ENCODE measurements at regions not wholly inside any gene's neighbourhood (a gene's known extent, or its start where the extent isn't known, plus 50 kb on each side); places are given as distances from the start of the nearest gene placed in this dataset.

DNA sequence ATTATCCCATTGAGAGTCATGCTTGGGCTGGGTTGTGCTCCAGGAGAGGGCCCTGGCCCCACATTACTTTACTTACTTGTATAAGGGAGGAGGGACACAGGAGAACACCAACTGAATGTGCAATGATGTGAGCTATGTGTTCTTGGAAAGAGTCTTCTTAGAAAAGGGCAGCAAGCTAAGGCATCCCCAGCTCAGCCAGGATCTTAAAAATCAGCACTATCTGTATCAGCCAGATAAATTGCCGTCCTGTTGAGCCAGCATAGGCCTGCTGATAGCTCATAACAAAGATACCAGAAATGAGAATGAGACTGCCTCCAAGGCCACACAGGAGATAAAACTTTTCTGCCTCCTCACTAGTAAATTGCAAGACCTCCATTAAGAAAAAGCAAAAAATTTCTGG lies 357.5 kb downstream of the CAAP1 start:
- Histone ChIP-seq H2BK15ac (ENCODE audit: low read length) (no peak overlapping the region), H4K8ac (ENCODE audit: low read depth, low read length) (no peak overlapping the region), H3K4ac (ENCODE audit: low read length) (no peak overlapping the region), H2BK5ac (ENCODE audit: low read length) (no peak overlapping the region), H4K91ac (ENCODE audit: low read depth, low read length, poor library complexity) (no peak overlapping the region), H3K23ac (ENCODE audit: low read depth, low read length, poor library complexity) (no peak overlapping the region), H3K4me1 (ENCODE audit: control insufficient read depth in 2 of 2, insufficient read depth in 1 of 2, low read depth in 1 of 2, low read length in 2 of 2) (peaks cover 0 to 2% of the 10 kb centered on the region in 2 donors), H3K27ac (replicated peaks; ENCODE audit: low read length) (no peak overlapping the region), H3K18ac (ENCODE audit: low read length) (no peak overlapping the region), H3K14ac (ENCODE audit: low read length) (no peak overlapping the region), H2BK120ac (ENCODE audit: low read depth, low read length) (no peak overlapping the region), H2AK5ac (ENCODE audit: low read depth, low read length) (no peak overlapping the region), H3K9me3 (replicated peaks in 1 of 2; ENCODE audit: control insufficient read depth in 2 of 2, insufficient read depth in 1 of 2, low read depth in 1 of 2, low read length in 2 of 2) (no peaks in the 10 kb centered on the region), H3K36me3 (replicated peaks in 1 of 2; ENCODE audit: control insufficient read depth in 2 of 2, insufficient read depth in 2 of 2, low read length in 2 of 2) (no peaks in the 10 kb centered on the region), H2BK12ac (ENCODE audit: low read length) (no peak overlapping the region), H3K4me3 (ENCODE audit: low read length in 2 of 2) (no peak overlapping the region), H2AFZ (ENCODE audit: low read length) (no peak overlapping the region), H3K79me1 (ENCODE audit: low read depth, low read length) (no peaks in the 10 kb centered on the region), H3K9ac (ENCODE audit: low read depth, low read length, poor library complexity) (no peak overlapping the region), H3K4me2 (ENCODE audit: insufficient read depth, low read length, poor library complexity, severe bottlenecking) (no peak overlapping the region), H3K27me3 (ENCODE audit: control insufficient read depth in 3 of 3, insufficient read depth in 3 of 3, low read depth in 1 of 3, low read length in 3 of 3) (no peaks in the 10 kb centered on the region)
- DNase-seq (ENCODE audit: low spot score) = no peak
- WGBS, 2 donors (ENCODE audit: extremely low coverage in 2 of 2, insufficient read length in 2 of 2, insufficient replicate concordance in 1 of 2) = no CpG with 5 or more reads among the region's 1 CpG

- WGBS, 2 donors (ENCODE audit: extremely low coverage in 2 of 2, insufficient read length in 2 of 2, insufficient replicate concordance in 1 of 2) = no CpG with 5 or more reads among the region's 2 CpGs
- no peak overlapping the region for H2BK12ac ChIP-seq (ENCODE audit: low read length)
Measured at GRCh38 chr9:26530841-26531240, 361.8 kb downstream of the CAAP1 start.

GRCh38 chr9:26527931-26528330 lies 364.7 kb downstream of the CAAP1 start:
- Histone ChIP-seq H3K27ac (replicated peaks; ENCODE audit: low read length) (no peak overlapping the region), H2BK120ac (ENCODE audit: low read depth, low read length) (no peak overlapping the region), H4K91ac (ENCODE audit: low read depth, low read length, poor library complexity) (no peak overlapping the region), H3K9me3 (replicated peaks in 1 of 2; ENCODE audit: control insufficient read depth in 2 of 2, insufficient read depth in 1 of 2, low read depth in 1 of 2, low read length in 2 of 2) (no peaks in the 10 kb centered on the region), H2BK5ac (ENCODE audit: low read length) (no peak overlapping the region), H3K4me1 (ENCODE audit: control insufficient read depth in 2 of 2, insufficient read depth in 1 of 2, low read depth in 1 of 2, low read length in 2 of 2) (no peaks in the 10 kb centered on the region), H4K8ac (ENCODE audit: low read depth, low read length) (no peak overlapping the region), H3K4ac (ENCODE audit: low read length) (no peak overlapping the region), H3K4me3 (ENCODE audit: low read length in 2 of 2) (no peak overlapping the region), H2AFZ (ENCODE audit: low read length) (no peak overlapping the region), H3K14ac (ENCODE audit: low read length) (no peak overlapping the region), H2BK12ac (ENCODE audit: low read length) (no peak overlapping the region), H3K4me2 (ENCODE audit: insufficient read depth, low read length, poor library complexity, severe bottlenecking) (no peak overlapping the region), H2AK5ac (ENCODE audit: low read depth, low read length) (no peak overlapping the region), H2BK15ac (ENCODE audit: low read length) (no peak overlapping the region), H3K23ac (ENCODE audit: low read depth, low read length, poor library complexity) (no peak overlapping the region), H3K9ac (ENCODE audit: low read depth, low read length, poor library complexity) (no peak overlapping the region), H3K36me3 (replicated peaks in 1 of 2; ENCODE audit: control insufficient read depth in 2 of 2, insufficient read depth in 2 of 2, low read length in 2 of 2) (no peaks in the 10 kb centered on the region), H3K18ac (ENCODE audit: low read length) (no peak overlapping the region), H3K27me3 (ENCODE audit: control insufficient read depth in 3 of 3, insufficient read depth in 3 of 3, low read depth in 1 of 3, low read length in 3 of 3) (no peaks in the 10 kb centered on the region), H3K79me1 (ENCODE audit: low read depth, low read length) (no peaks in the 10 kb centered on the region)
- no peak for DNase-seq (ENCODE audit: low spot score)
- no CpG with 5 or more reads among the region's 4 CpGs for WGBS, 2 donors (ENCODE audit: extremely low coverage in 2 of 2, insufficient read length in 2 of 2, insufficient replicate concordance in 1 of 2)

More at GRCh38 chr9:26530841-26531240, 361.8 kb downstream of the CAAP1 start:
- Histone ChIP-seq H3K18ac (ENCODE audit: low read length) (no peak overlapping the region), H2BK120ac (ENCODE audit: low read depth, low read length) (no peak overlapping the region), H4K8ac (ENCODE audit: low read depth, low read length) (no peak overlapping the region), H2BK15ac (ENCODE audit: low read length) (no peak overlapping the region), H2AK5ac (ENCODE audit: low read depth, low read length) (no peak overlapping the region), H2AFZ (ENCODE audit: low read length) (no peak overlapping the region), H3K79me1 (ENCODE audit: low read depth, low read length) (no peaks in the 10 kb centered on the region), H3K14ac (ENCODE audit: low read length) (no peak overlapping the region), H3K36me3 (replicated peaks in 1 of 2; ENCODE audit: control insufficient read depth in 2 of 2, insufficient read depth in 2 of 2, low read length in 2 of 2) (no peaks in the 10 kb centered on the region), H3K27me3 (ENCODE audit: control insufficient read depth in 3 of 3, insufficient read depth in 3 of 3, low read depth in 1 of 3, low read length in 3 of 3) (no peaks in the 10 kb centered on the region), H4K91ac (ENCODE audit: low read depth, low read length, poor library complexity) (no peak overlapping the region), H3K27ac (replicated peaks; ENCODE audit: low read length) (no peak overlapping the region), H2BK5ac (ENCODE audit: low read length) (no peak overlapping the region), H3K23ac (ENCODE audit: low read depth, low read length, poor library complexity) (no peak overlapping the region), H3K4me1 (ENCODE audit: control insufficient read depth in 2 of 2, insufficient read depth in 1 of 2, low read depth in 1 of 2, low read length in 2 of 2) (no peaks in the 10 kb centered on the region), H3K9ac (ENCODE audit: low read depth, low read length, poor library complexity) (no peak overlapping the region), H3K4ac (ENCODE audit: low read length) (no peak overlapping the region), H3K4me3 (ENCODE audit: low read length in 2 of 2) (no peak overlapping the region), H3K4me2 (ENCODE audit: insufficient read depth, low read length, poor library complexity, severe bottlenecking) (no peak overlapping the region), H3K9me3 (replicated peaks in 1 of 2; ENCODE audit: control insufficient read depth in 2 of 2, insufficient read depth in 1 of 2, low read depth in 1 of 2, low read length in 2 of 2) (no peaks in the 10 kb centered on the region)
- DNase-seq (ENCODE audit: low spot score) = no peak

DNA sequence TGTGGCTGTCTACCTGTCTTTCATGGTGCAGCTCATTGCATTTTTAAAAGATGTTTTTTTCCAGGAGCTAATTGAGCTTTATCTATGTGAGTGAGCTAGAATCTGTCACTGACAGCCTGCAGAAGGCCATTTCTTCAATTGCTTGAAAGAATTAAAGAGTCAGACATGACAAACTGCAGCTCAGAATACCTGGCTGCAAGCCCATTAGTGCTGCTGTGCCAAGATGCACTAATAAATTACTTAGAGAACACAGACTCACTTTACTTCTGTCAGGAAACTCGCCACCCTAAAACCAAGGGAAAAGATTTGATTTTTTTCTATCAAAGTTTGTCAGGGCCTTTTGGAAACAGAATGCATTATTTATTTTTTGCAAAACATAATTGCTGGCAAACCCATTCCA lies 368.3 kb downstream of the CAAP1 start:
- H2BK12ac ChIP-seq (ENCODE audit: low read length) = no peak overlapping the region
- no peaks in the 10 kb centered on the region for H3K36me3 ChIP-seq (replicated peaks in 1 of 2; ENCODE audit: control insufficient read depth in 2 of 2, insufficient read depth in 2 of 2, low read length in 2 of 2)
- H3K23ac ChIP-seq (ENCODE audit: low read depth, low read length, poor library complexity) = no peak overlapping the region
- H3K9ac ChIP-seq (ENCODE audit: low read depth, low read length, poor library complexity) = no peak overlapping the region
- H2BK15ac ChIP-seq (ENCODE audit: low read length) = no peak overlapping the region
- H3K4me3 ChIP-seq (ENCODE audit: low read length in 2 of 2) = no peak overlapping the region
- H3K27me3 ChIP-seq (ENCODE audit: control insufficient read depth in 3 of 3, insufficient read depth in 3 of 3, low read depth in 1 of 3, low read length in 3 of 3) = no peaks in the 10 kb centered on the region
- no peak overlapping the region for H3K4me2 ChIP-seq (ENCODE audit: insufficient read depth, low read length, poor library complexity, severe bottlenecking)
- H2AK5ac ChIP-seq (ENCODE audit: low read depth, low read length) = no peak overlapping the region
- WGBS, 2 donors (ENCODE audit: extremely low coverage in 2 of 2, insufficient read length in 2 of 2, insufficient replicate concordance in 1 of 2) = no CpG with 5 or more reads among the region's 1 CpG
- no peak overlapping the region for H4K91ac ChIP-seq (ENCODE audit: low read depth, low read length, poor library complexity)
- no peak overlapping the region for H3K4ac ChIP-seq (ENCODE audit: low read length)
- H3K18ac ChIP-seq (ENCODE audit: low read length) = no peak overlapping the region
- no peaks in the 10 kb centered on the region for H3K79me1 ChIP-seq (ENCODE audit: low read depth, low read length)
- no peaks in the 10 kb centered on the region for H3K9me3 ChIP-seq (replicated peaks in 1 of 2; ENCODE audit: control insufficient read depth in 2 of 2, insufficient read depth in 1 of 2, low read depth in 1 of 2, low read length in 2 of 2)
- H3K4me1 ChIP-seq (ENCODE audit: control insufficient read depth in 2 of 2, insufficient read depth in 1 of 2, low read depth in 1 of 2, low read length in 2 of 2) = no peaks in the 10 kb centered on the region
- H4K8ac ChIP-seq (ENCODE audit: low read depth, low read length) = no peak overlapping the region
- no peak overlapping the region for H2BK5ac ChIP-seq (ENCODE audit: low read length)
- DNase-seq (ENCODE audit: low spot score) = no peak
- no peak overlapping the region for H2BK120ac ChIP-seq (ENCODE audit: low read depth, low read length)
- H2AFZ ChIP-seq (ENCODE audit: low read length) = no peak overlapping the region
- no peak overlapping the region for H3K27ac ChIP-seq (replicated peaks; ENCODE audit: low read length)
- H3K14ac ChIP-seq (ENCODE audit: low read length) = no peak overlapping the region

All from neuronal stem cell (in vitro differentiated cells).